HepG2 (cell line): ENCODE measurements at regions not wholly inside any gene's neighbourhood (a gene's known extent, or its start where the extent isn't known, plus 50 kb on each side); places are given as distances from the start of the nearest gene placed in this dataset.

ENCODE experiments used
- ATAC-seq: fragments of 200-7000 bp; cut with Tn5 transposase; 3 replicates; pipeline ENCODE4 v1.9.1; 2020; ENCODE audit warnings: mild to moderate bottlenecking, moderate library complexity
- BruUV-seq: library from RNA; stranded (reverse); fragments of 400-500 nt; replicated peaks from 2 replicates; lab custom pipeline; 2021; lab: Mats Ljungman, UMichigan
- CTCF ChIA-PET: fragments of 300-600 bp; formaldehyde crosslinking; extraction: SDS; loops from one replicate; lab custom pipeline; 2021; ENCODE audit warnings: low total read pairs, inconsistent platforms, low intra/inter-chr PET ratio; lab: Yijun Ruan, JAX
- POLR2A ChIA-PET: fragments of 350-600 bp; sonication (Branson Sonifier 250); formaldehyde crosslinking; loops from one replicate; lab custom pipeline; 2020; ENCODE audit warnings: antibody characterized with exemption, inconsistent platforms; lab: Yijun Ruan, JAX
- DNase-seq: peaks from one replicate; pipeline ENCODE4 v3.0.0-alpha.2; 2015; ENCODE audit warnings: low spot score
- FAIRE-seq: peaks from 3 replicates; lab custom pipeline; 2011; peaks lifted over from hg19 to GRCh38; lab: Jason Lieb, UNC
- H2AFZ ChIP-seq: one replicate; pipeline ENCODE4 v1.6.1; 2011; ENCODE audit warnings: low read length, inconsistent platforms
- H3K27ac ChIP-seq: fragments of 300-600 bp; 3 replicates; pipeline ENCODE4 v1.8.0; 2011; ENCODE audit warnings: mixed run types, mild to moderate bottlenecking, mixed read lengths, low read length, inconsistent platforms; ENCODE audit not compliant: insufficient read depth; ENCODE audit errors: extremely low read length
- H3K27me3 ChIP-seq, 2 experiments: fragments of 200-600 bp in 1 of 2; 2 replicates in 1 of 2; 3 replicates in 1 of 2; pipeline versions ENCODE4 v1.6.0 to v1.8.0; 2011; ENCODE audit warnings: low read length in 2 of 2, mild to moderate bottlenecking in 2 of 2, moderate library complexity in 2 of 2, inconsistent platforms in 1 of 2; ENCODE audit not compliant: insufficient read depth in 2 of 2, control insufficient read depth in 1 of 2
- H3K36me3 ChIP-seq, 2 experiments: fragments of 200-600 bp in 1 of 2; replicated peaks in 1 of 2; 2 replicates in 1 of 2; 3 replicates in 1 of 2; pipeline versions ENCODE4 v1.5.1 to v1.8.0; 2011; ENCODE audit warnings: low read length in 2 of 2, inconsistent platforms in 1 of 2; ENCODE audit not compliant: insufficient read depth in 2 of 2, control insufficient read depth in 1 of 2
- H3K4me1 ChIP-seq: 2 replicates; pipeline ENCODE4 v1.5.1; 2012; ENCODE audit warnings: low read length, inconsistent platforms; ENCODE audit not compliant: insufficient read depth
- H3K4me2 ChIP-seq: 2 replicates; pipeline ENCODE4 v1.6.0; 2011; ENCODE audit warnings: low read depth, low read length, inconsistent platforms
- H3K4me3 ChIP-seq, 3 experiments: fragments of 200-600 bp in 1 of 3; sonication (generic), shearing (Covaris generic) in 1 of 3; replicated peaks in 1 of 3; 2 replicates each; pipeline ENCODE4 v1.5.1; 2011 to 2016; ENCODE audit warnings: low read length in 3 of 3, inconsistent platforms in 2 of 3, low read depth in 2 of 3, mild to moderate bottlenecking in 2 of 3, control low read depth in 1 of 3, mixed read lengths in 1 of 3; ENCODE audit not compliant: insufficient read depth in 1 of 3
- H3K79me2 ChIP-seq: one replicate; pipeline ENCODE4 v1.6.1; 2011; ENCODE audit warnings: low read length, inconsistent platforms; ENCODE audit not compliant: insufficient read depth
- H3K9ac ChIP-seq: 2 replicates; pipeline ENCODE4 v1.6.0; 2011; ENCODE audit warnings: mild to moderate bottlenecking, low read depth, low read length, inconsistent platforms; ENCODE audit not compliant: insufficient read depth
- H3K9me3 ChIP-seq: 2 replicates; pipeline ENCODE4 v1.5.1; 2012; ENCODE audit warnings: mild to moderate bottlenecking, low read length
- H4K20me1 ChIP-seq: 2 replicates; pipeline ENCODE4 v1.6.0; 2011; ENCODE audit warnings: inconsistent platforms, mild to moderate bottlenecking, low read length, moderate library complexity; ENCODE audit not compliant: insufficient read depth
- ATAD3A ChIP-seq: sonication (generic); formaldehyde crosslinking; IDR thresholded peaks from 2 replicates; pipeline ENCODE4 v1.4.0; 2020; ENCODE audit warnings: missing genetic modification reagents
- ATF7-NPFF ChIP-seq: sonication (generic); formaldehyde crosslinking; IDR thresholded peaks from 2 replicates; pipeline ENCODE4 v1.8.1; 2023; ENCODE audit warnings: mild to moderate bottlenecking, low read depth, missing genetic modification reagents, moderate library complexity
- FOXA1 ChIP-seq, 2 experiments: fragments of 450-650 bp in 1 of 2; sonication (generic) in 1 of 2; formaldehyde crosslinking in 1 of 2; IDR thresholded peaks; 2 replicates each; pipeline versions ENCODE4 v1.4.0 to v1.6.1; 2016 to 2020; ENCODE audit warnings: missing genetic modification reagents in 1 of 2
- HCFC1 ChIP-seq: fragments of 150-350 bp; IDR thresholded peaks from 2 replicates; pipeline ENCODE4 v1.6.1; 2014; ENCODE audit warnings: low read depth, low read length
- HES4 ChIP-seq: sonication (generic); formaldehyde crosslinking; IDR thresholded peaks from 2 replicates; pipeline ENCODE4 v1.9.0; 2021; ENCODE audit warnings: mild to moderate bottlenecking, missing genetic modification reagents, borderline replicate concordance
- MED13 ChIP-seq: sonication (generic); formaldehyde crosslinking; IDR thresholded peaks from 2 replicates; pipeline ENCODE4 v1.5.0; 2020; ENCODE audit warnings: missing genetic modification reagents
- ONECUT2 ChIP-seq: sonication (generic); formaldehyde crosslinking; IDR thresholded peaks from 2 replicates; pipeline ENCODE4 v1.4.0; 2020; ENCODE audit warnings: missing genetic modification reagents
- PRPF4 ChIP-seq: fragments of 200-400 bp; formaldehyde crosslinking; IDR thresholded peaks from 2 replicates; pipeline ENCODE4 v1.6.1; 2016; ENCODE audit warnings: low read length, low read depth; ENCODE audit not compliant: poor library complexity, severe bottlenecking
- SIN3A ChIP-seq: IDR thresholded peaks from 2 replicates; pipeline ENCODE4 v1.6.1; 2011; ENCODE audit warnings: low read depth, mild to moderate bottlenecking, control low read depth, low read length, borderline replicate concordance
- SRY ChIP-seq: sonication (generic); formaldehyde crosslinking; IDR thresholded peaks from 2 replicates; pipeline ENCODE4 v1.8.0; 2022; ENCODE audit warnings: mild to moderate bottlenecking, missing genetic modification reagents
- STAT5B ChIP-seq: sonication (generic); formaldehyde crosslinking; IDR thresholded peaks from 2 replicates; pipeline ENCODE4 v1.4.0; 2020; ENCODE audit warnings: missing genetic modification reagents
- THAP11 ChIP-seq: IDR thresholded peaks from 2 replicates; pipeline ENCODE4 v1.6.1; 2016; ENCODE audit warnings: missing biosample characterization, missing genetic modification reagents
- TOPORS ChIP-seq: sonication (generic); formaldehyde crosslinking; IDR thresholded peaks from 2 replicates; pipeline ENCODE4 v1.8.0; 2023; ENCODE audit warnings: mild to moderate bottlenecking, missing genetic modification reagents
- ZBTB4 ChIP-seq: sonication (generic); formaldehyde crosslinking; IDR thresholded peaks from 2 replicates; pipeline ENCODE4 v1.4.0; 2020; ENCODE audit warnings: missing genetic modification reagents, mild to moderate bottlenecking, borderline replicate concordance
- ZFP36L2 ChIP-seq: sonication (generic); formaldehyde crosslinking; IDR thresholded peaks from 2 replicates; pipeline ENCODE4 v1.4.0; 2020; ENCODE audit warnings: missing genetic modification reagents
- ZNF362 ChIP-seq: sonication (generic); formaldehyde crosslinking; IDR thresholded peaks from 2 replicates; pipeline ENCODE4 v1.4.0; 2020; ENCODE audit warnings: missing genetic modification reagents, mild to moderate bottlenecking, borderline replicate concordance
- ZNF431 ChIP-seq: sonication (generic); formaldehyde crosslinking; IDR thresholded peaks from 2 replicates; pipeline ENCODE4 v1.9.0; 2022; ENCODE audit warnings: missing genetic modification reagents, low read depth, mild to moderate bottlenecking, borderline replicate concordance
- ZNF549 ChIP-seq: sonication (generic); formaldehyde crosslinking; IDR thresholded peaks from 2 replicates; pipeline ENCODE4 v1.5.0; 2020; ENCODE audit warnings: missing genetic modification reagents
- ZNF552 ChIP-seq: sonication (generic); formaldehyde crosslinking; IDR thresholded peaks from 2 replicates; pipeline ENCODE4 v1.9.0; 2022; ENCODE audit warnings: missing genetic modification reagents, mild to moderate bottlenecking, borderline replicate concordance
- ZNF572 ChIP-seq: sonication (generic); formaldehyde crosslinking; IDR thresholded peaks from 2 replicates; pipeline ENCODE4 v1.5.1; 2020; ENCODE audit warnings: mild to moderate bottlenecking, missing genetic modification reagents
- ZNF670 ChIP-seq: sonication (generic); formaldehyde crosslinking; IDR thresholded peaks from 2 replicates; pipeline ENCODE4 v1.8.0; 2022; ENCODE audit warnings: mild to moderate bottlenecking, missing genetic modification reagents, borderline replicate concordance
- ZNF720 ChIP-seq: sonication (generic); formaldehyde crosslinking; IDR thresholded peaks from 2 replicates; pipeline ENCODE4 v1.4.0; 2020; ENCODE audit warnings: missing genetic modification reagents
- ZNF782 ChIP-seq: sonication (generic); formaldehyde crosslinking; IDR thresholded peaks from 2 replicates; pipeline ENCODE4 v1.4.0; 2020; ENCODE audit warnings: missing genetic modification reagents, mild to moderate bottlenecking, borderline replicate concordance
- ZNF850 ChIP-seq: sonication (generic); formaldehyde crosslinking; conservative IDR thresholded peaks from 2 replicates; pipeline ENCODE4 v1.9.0; 2021; ENCODE audit warnings: mild to moderate bottlenecking, missing genetic modification reagents
- in situ Hi-C: cut with HindIII; loops from 2 replicates; pipeline ENCODE4 v1.10.0; 2017; ENCODE audit warnings: low pct_unique_long_range_greater_than_20kb; ENCODE audit not compliant: extremely low pct_ligation_motif_present
- intact Hi-C: fragments of 100-400 bp; cut with micrococcal nuclease; formaldehyde crosslinking; loops from one replicate; pipeline ENCODE4 v1.10.0; 2022; ENCODE audit not compliant: unreplicated experiment

DNA sequence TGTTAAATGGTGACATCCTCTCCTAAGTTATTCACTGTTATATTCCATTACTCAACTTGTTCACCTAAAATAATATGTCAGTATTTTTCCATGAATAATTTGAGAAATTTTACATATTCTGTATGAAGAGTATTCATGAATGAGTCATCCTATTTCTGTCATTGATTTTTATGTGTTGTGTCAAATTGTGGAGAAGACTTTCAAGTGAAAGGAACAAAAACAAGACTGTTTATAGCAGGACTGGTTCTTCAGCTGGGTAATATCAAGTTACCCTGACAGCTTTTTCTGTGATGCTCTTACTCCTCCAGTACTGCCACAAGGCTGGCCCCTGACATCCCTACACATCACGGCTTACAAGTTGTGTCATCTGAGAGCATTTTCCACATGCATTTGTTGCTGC is 847.7 kb downstream of the NCAM2 start (continued):
- TF ChIP-seq PRPF4 = no peak
- no peak for TF ChIP-seq ZNF549 (CRISPR knock-in tag)
- no peak for TF ChIP-seq STAT5B
- TF ChIP-seq SIN3A = no peak
- TF ChIP-seq ZNF782 (CRISPR knock-in tag) = no peak
- TF ChIP-seq ZNF720 (CRISPR knock-in tag) = no peak
- no peak for TF ChIP-seq ATAD3A (CRISPR knock-in tag)
- no peak for TF ChIP-seq HCFC1
- TF ChIP-seq ZBTB4 (CRISPR knock-in tag) = no peak
- no peak for TF ChIP-seq MED13
- no peak for TF ChIP-seq FOXA1 (IDR thresholded peaks at IDR 0.05)
- no peak for TF ChIP-seq FOXA1 (CRISPR knock-in tag; IDR thresholded peaks at IDR 0.05)
- no peak for TF ChIP-seq TOPORS (CRISPR knock-in tag)
- no peak for TF ChIP-seq ZNF431
- TF ChIP-seq, all 625 proteins: peak for 0

DNA sequence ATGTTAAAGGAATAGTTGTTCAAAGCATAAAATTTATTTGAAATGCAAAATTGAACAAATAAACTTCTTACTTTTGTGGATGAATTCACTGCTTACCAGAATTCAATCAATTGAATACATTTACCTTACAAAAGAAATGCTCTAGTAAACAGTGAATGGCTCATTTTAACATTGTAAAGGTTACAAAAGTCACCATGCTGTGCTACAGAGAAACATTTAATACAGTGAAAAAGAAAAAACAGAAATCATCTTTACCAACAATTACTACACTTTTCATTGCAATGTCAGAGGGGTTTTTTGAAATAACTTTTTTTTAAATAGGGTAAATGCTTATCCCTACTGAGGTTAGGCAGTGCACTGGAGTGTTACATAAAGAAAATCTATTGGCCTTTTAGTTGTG is 853.0 kb downstream of the NCAM2 start:
- BruUV-seq = no TSS peak
- POLR2A ChIA-PET = no interaction called here
- Histone ChIP-seq H3K27me3 (no peaks in the 10 kb centered on the region; a peak in 1 of 5 replicates), H3K27ac (no peak overlapping the region), H3K79me2 (no peaks in the 10 kb centered on the region), H3K9me3 (peaks cover 92% of the 10 kb centered on the region), H3K4me1 (no peaks in the 10 kb centered on the region), H4K20me1 (no peaks in the 10 kb centered on the region), H3K36me3 (no peaks in the 10 kb centered on the region), H3K4me2 (no peak overlapping the region), H3K9ac (no peak overlapping the region), H3K4me3 (no peak overlapping the region), H2AFZ (no peak overlapping the region)
- in situ Hi-C loops = no loop called here
- FAIRE-seq = no peak
- intact Hi-C loops = no loop called here
- no peak for ATAC-seq
- no peak for DNase-seq
- CTCF ChIA-PET = no interaction called here
- TF ChIP-seq ZNF572 (CRISPR knock-in tag) (no peak), ZFP36L2 (CRISPR knock-in tag) (no peak), THAP11 (CRISPR knock-in tag) (no peak), ONECUT2 (CRISPR knock-in tag) (no peak), ZNF850 (no peak), SRY (CRISPR knock-in tag) (no peak), HES4 (CRISPR knock-in tag) (no peak), ZNF670 (CRISPR knock-in tag) (no peak), ZNF362 (CRISPR knock-in tag) (no peak), ATF7-NPFF (CRISPR knock-in tag) (no peak), ZNF552 (CRISPR knock-in tag) (no peak)
